ENCODE measurements at regions not wholly inside any gene's neighbourhood (a gene's known extent, or its start where the extent isn't known, plus 50 kb on each side); places are given as distances from the start of the nearest gene placed in this dataset.

DNA sequence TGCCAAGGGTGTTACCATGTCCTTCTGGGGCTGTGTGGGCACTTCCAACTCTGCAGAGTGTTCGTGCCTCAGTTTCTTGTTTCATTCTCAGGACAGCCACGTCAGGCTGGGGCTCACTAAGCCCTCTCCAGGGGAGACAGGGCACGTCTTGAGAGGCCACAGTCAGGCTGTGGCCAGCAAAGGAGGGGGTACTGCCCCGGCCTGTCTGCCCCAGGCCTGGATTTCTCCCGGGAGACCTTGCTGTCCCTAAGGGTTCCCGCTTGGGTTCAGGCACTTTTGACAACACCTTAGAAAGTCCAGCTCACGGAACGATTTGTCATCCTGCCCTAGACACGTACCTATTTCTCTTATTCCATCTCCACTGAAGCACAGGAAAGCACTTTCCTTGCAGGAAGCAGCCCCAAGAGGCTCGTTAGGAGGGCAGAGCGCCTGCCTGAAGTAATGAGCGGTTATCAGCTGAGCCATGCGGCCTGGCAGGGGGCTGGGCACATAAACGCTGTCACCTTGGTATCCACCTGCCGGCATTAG is 290.4 kb upstream of the RTL1 start:
- no peak for DNase-seq (ENCODE audit: low spot score)

DNA sequence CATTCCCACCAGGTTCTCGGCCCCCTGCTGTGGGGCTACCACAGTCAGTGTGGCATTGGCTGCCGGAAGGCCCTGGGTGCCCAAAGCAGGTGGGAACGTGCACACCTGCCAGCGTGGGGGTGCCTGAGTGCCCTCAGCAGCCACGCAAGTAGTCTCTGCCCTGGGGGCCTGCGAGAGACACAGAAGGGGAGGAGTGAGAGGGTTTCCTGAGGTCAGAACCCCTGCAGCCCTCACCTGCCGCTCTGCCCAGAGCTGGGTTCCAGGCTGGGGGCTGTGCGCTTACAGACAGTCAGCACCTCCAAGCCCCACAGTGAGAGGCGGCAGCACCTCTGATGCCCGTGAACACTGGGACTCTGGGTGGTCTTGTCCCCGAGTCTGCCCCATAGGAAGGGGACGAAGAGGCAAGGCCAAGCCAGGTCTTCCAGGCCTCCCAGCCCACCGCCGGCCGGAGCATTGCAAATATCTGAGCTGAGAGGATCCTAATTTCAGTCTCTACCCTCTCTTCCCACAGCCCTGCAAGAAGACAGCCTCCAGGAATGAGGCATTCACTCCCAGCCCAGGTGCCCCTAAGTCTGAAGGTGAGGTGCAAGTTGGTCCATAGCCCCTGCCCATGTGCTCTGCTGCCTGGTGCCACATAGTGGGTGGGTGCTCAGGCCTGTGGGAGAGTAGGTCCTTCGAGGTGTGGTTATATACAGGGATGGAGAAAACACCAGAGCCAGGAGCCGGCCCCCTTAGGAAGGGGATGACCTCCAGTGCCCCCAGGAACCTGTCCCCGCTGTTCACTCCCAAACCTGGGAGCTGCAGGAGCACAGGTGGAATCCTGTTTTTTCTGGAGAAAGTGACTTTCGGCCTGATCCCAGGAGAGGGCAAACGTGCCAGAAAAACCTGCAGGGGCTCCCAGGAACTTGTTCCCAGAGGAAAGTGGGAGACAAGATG is 291.1 kb upstream of the RTL1 start:
- DNase-seq (ENCODE audit: low spot score): no peak

DNA sequence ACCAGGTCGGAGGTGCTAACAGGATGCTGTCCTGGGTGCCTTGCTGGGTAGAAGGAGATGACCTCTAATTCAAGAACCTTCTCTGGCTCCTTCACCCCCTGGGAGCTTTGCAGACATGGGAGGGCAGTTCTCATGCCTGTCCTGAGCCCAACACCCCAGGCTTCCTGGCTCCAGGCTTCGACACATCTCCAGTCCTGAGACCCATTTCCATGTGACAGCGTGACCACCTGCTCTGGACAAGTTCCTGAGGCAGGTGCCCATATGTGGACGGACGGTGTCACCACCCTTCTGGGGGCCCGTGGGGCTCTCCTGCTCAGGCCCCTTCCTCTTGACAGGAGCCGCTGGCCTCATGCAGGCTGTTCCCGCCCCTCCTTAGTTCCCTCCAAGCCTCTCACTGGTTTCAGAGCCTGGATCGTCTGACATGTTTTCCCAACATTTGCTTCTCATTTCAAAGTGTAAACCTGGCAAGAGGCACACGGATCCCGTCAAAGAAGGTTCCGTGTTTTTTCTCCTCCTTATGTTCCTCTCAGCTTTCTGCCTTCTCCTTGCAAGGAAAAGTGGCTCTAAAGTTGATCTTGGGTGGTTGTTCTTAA is 291.9 kb upstream of the RTL1 start:
- no peak for DNase-seq (ENCODE audit: low spot score)

DNA sequence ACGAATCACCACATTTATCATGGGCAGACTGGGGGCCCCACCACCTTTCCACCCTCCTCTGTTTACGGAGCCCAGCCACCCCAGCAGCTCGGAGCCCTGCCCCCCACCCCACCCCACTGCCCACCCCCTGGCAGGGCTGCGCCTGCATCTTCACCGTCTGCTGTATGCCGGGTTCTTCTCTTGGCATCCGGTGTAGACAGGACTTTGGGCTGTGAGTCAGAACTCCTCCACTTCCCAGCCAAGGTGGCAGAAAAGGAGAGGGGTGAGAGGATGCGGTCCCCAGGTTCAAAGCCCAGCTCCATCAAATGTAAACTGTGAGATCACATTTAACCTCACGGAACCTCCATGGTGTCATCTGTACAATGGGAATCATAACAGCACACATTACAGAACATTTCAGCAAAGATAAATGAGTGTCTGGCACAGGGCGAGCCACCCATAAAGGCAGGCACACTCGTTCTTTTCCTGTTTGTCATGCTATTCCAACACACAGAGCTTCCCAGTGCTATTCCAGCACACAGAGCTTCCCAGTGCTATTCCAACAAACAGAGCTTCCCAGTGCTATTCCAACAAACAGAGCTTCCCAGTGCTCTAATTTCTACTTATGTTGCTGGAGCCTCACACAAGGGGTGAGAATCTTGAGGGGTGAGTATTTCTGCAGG is 292.7 kb upstream of the RTL1 start:
- no peak for DNase-seq (ENCODE audit: low spot score)

DNA sequence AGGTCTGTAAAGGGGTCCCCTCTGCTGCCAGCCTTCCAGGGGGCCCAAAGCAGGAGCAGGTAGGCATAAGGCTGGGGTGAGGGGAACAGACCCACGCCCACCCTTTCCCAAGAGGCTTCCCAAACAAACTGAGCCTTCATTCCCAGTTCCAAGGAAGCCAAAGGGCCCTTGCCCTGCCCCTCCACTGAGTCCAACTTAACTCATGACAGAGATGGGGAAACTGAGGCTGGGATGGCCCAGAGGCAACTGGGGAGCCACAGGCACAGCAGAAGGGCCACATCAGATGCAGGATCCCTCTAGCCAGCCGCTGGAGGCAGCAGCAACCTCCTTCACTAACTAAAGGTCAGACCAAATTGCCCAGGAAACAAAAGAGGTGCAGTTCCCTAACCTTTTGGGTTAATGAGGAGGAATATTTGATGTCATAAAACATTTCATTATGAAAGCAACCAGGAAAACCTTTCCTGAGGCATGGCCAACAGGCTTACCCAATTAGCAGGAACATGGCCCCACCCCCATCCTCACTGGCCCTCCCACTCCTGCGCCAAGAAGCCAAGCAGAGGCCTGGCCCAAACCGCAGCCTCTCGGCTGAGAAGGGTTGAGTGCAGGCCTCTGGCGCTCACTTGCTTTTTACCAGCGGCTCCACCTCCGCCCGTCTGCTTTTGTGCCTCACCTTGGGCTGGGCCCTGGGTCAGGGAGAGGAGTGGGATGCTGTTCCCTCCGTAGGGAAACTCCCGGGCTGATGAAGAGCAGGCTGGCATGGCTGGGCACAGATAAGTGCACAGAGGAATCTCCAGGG is 293.5 kb upstream of the RTL1 start:
- no peak for DNase-seq (ENCODE audit: low spot score)

DNA sequence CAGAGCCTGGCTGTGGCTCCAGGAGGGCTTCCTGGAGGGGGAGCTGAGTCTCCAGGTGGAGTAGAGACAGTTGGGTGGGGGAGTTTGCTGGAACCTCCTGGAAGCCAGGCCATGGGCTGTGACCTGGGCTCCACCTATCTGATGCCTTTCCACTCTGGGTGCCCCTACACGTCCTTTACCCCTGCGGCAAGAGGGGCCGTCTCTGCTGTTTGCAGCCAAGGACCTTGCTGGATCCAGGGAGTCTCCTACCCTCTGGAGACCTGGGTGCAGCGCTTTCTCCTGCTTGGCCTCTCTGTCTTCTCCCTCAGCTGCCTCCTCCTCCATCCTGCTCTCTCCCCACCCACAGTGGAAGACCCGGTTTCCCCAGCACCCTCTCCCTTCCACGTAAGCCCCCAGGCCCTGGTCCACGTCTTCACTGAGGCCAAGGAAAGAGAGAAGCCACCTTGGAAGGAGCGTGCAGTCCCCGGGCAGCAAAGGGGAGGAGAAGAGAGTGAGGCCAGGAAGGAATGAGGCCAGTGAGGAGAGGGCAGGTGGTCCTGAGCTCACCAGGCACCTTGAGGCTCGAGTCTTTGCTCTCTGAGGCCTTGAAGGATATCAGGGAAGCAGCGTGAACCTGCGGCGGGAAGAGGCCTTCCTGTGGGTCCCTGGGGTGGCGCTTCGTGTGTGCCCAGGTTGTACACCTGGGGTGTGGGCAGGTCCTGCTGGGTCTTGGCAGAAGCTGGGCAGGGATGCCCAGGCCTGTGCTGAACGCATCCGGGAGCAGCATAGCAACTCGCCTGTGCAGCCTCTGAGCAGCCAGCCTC is 294.3 kb upstream of the RTL1 start:
- DNase-seq (ENCODE audit: low spot score): no peak

DNA sequence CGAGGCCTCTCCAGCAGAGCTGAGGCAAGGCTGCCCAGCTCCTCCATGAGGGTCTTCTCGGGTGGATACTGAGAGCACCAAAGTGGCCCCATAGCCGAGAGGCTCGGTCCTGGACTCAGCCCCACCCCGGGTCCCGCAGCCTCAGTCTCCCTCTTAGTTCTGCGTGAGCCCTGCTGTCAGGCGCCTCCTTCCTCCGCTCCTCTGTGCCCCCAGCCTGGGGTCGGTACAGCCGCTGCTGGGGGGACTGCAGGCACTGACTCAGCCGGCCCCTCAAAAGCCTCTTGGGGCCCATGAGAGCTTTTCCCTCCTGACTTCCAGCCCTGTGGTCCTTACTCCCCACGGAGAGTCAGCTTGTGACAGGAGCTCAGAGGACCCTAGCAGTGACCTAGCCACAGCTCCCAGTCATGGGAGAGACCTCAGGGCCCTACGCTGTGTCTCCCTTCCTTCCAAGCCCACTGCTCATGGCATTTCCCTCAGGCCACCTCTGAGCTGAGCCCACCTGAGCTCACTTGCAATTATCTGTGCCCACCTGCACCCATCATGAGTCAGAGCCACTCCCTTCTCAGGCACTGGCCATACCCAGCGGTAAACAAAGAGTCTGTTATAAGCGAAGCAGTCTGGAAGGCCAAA is 295.0 kb upstream of the RTL1 start:
- no peak for DNase-seq (ENCODE audit: low spot score)

DNA sequence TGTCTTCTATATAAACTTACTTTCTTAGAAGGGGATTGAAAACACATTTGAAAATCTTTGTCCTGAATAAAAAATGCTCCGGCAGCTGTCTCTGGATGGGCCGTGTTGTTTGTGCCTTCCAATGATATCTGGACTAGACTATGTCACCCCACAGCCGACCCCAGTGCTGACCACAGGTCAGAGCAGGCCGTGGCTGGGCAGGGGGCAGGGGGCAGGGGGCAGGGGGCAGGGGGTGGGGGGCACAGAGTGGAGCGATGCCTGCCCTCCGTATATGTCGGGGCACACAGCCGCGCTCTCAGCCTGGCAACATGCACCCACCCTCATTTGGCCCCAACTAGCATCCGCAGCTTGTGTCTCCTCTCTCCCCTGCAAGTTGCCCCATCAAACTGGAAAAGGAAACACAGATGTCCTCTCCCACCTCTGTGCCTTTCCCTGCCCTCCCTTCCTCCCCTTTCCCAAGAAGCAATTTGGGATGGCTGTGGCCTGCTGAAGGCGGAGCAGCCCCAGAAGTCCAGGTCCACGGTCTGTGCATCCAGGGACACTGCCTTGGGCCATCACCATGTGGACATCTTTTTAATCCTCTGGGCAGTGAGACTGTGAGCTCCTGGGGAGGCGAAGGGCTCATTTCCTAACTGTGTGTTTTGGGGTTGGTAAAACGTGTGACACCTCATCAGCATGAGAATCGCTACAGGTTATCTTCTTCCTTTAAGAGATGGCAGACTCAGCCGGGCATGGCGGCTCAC is 295.7 kb upstream of the RTL1 start:
- no peak for DNase-seq (ENCODE audit: low spot score)

DNA sequence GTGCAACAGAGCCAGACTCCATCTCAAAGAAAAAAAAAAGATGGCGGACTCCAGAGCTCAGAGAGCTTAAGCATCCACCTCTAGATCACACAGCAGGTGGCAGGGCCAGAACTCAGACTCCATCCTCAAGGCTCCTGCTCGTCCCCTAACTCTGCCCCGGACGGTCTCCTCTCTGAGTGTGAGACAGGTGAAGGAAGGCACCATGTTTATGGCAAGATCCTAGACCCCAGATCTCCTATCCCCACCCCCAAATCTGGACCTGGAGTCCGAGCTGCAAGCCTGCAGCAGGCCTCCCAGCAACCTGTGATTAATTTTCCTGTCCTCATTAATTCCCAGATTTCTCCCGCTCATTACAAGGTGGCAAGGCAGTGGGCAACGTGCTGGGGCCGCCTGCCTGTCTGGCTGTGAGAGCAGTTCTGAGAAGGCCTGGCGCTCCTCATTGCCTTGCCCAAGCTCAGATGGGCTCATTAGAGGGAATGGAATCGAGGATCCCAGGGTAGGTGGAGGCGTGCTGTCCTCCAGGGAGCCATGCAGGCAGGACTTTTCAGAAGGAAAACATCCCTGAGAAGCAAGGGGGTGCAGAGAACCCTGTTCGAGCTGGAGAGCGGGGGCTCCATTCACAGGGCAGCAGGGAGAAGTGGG is 296.6 kb upstream of the RTL1 start:
- no peak for DNase-seq (ENCODE audit: low spot score)

DNA sequence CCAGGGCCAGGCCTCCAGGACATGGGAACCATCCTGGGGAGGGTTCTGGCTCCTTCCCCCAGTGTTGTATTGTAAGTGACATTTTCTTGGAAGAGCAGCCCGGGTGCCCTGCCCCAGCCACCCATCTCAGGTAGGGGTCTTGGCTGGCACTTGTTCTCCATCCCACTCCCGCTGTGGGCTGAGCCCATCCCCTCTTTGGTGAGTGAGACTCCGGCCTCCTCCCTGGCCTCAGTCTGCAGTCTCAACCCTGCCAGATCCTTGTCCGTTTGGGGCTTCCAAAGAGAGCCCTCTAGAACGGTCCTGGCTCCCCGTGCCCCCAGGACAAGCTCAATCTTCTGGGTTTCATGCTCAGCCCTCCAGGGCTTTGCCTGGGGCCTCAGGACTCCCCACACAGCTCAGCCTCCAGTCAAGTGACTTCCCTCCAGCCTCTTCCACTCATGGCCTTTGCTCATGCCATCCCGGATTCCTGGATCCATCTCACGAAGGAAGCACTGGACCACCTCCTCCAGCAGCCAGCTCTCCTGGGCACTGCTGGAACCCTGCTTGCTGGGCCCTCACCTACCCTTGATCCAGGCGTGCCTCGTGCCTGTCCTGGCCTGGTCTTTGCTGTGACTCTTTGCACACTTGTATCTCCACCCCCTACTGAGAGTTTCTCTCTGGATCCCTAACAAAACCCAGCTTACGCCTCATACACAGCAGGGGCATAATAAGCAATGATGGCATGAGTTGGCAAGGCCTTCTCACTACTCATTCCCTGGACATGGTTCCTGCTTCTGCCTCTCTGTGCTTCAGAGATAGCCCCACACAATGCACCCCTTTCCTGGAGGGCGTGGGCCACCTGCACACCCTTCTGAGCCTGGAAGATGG is 297.4 kb upstream of the RTL1 start:
- no peak for DNase-seq (ENCODE audit: low spot score)

DNA sequence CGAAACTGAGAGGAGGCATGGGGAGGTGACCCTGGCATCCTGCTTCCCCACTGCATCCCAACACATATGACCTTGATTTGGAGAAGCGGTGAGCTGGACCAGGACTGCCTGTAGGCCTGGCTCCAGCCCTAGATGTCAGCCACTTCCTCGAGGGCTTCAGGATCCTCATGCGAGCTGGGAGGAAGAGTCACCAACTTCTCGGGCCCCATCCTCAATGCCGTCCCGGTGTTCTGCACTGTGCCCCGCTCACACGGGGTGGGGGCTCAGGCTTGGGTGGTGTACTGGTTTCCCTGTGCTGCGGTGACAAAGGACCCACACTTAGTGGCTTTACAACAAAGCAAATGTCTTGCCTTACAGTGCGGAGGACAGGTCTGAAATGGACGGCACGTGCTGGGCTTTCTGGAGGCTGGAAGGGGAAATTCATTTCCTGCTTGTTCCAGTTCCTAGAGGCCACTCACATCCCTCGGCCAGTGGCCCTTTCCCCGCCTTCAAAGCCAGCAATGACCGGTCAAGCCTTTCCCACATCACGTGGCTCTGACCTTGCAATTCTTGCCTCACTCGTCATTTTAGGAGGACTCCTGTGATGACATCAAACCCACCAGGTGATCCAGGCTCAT is 298.1 kb upstream of the RTL1 start:
- DNase-seq (ENCODE audit: low spot score): no peak

DNA sequence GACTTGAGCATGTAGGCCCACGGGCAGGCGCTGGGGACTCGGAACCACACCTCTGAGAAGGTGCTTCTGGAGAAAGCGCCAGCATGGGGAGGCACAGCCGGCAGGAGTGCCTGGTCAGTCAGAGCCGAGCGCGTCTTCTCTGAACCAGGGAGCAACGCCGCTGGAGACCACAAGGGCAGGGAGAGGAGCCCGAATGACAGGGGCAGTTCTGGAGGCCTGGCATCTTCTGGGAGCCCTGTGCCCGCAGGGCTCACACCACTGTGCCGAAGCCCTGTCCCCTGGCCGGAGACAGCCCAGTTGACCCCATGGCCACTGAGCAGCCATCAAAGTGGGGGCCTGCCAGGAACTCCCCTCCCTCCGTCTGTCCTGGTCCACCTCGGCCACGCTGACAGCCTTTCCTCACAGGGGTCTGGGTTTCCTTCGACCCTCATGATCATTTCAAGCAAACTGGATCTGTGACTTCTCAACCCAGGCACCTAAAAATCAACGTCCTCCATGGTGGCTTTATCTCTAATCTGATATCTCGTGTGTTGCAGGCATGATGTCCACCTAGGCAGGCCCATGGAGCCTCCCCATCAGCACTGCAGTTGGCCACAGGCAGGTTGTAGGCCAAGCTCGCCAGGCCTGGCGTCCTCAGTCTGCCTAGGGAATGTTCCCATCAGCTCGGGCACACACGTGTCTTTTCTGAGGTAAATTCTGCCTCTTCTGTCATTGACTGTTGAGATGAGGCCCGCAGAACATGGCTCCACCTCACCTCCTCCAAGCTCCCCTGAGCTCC is 299.3 kb upstream of the RTL1 start:
- DNase-seq (ENCODE audit: low spot score): no peak

DNA sequence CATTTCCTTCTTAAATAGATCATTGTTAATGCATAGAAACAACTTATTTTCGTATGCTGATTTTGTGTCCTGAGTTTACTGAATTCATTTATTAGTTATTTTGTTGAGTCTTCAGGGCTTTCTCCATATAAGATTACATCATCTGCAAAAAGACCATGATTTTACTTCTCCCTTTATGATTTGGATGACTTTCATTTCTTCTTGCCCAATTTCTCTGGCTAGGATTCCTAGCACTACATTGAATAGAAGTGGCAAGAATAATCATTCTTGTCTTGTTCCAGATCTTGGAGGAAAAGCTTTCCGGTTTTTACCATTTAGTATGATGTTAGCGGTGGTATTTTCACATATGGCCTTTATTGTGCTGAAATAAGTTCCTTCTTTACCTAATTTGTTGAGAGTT is 303.0 kb upstream of the RTL1 start:
- no peak for DNase-seq (ENCODE audit: low spot score)

DNA sequence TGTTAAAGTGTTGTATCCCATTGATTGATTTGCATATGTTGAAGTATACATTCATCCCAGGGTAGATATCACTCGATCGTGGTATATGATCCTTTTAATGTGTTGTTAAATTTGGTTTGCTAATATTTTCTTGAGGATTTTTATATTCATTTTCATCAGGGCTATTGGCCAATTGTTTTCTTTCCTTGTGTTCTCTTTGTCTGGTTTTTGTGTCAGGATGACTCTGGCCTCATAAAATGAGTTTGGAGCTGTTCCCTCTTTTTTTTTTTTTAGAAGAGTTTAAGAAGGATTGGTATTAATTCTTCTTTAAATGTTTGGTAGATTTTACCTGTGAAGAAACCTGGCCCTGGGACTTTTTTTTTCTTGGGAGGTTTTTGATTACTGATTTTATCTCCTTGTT is 303.5 kb upstream of the RTL1 start:
- DNase-seq (ENCODE audit: low spot score): no peak

DNA sequence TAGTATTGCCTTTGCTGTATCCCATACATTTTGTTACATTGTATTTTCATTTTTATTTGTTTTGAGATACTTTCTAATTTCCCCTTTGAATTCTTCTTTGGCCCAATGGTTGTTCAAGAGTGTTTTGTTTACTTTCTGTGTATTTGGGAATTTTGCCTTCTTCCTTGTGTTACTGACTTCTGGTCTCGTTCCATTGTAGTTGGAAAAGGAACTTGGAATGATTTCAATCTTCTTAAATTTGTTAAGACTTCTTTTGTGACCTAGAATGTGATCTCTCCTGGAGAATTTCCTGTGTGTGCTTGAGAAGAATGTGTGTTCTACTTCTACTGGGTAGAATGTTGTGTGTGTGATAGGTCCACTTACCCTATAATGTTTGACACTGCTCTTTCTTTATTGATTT is 304.4 kb upstream of the RTL1 start:
- DNase-seq (ENCODE audit: low spot score): no peak

DNA sequence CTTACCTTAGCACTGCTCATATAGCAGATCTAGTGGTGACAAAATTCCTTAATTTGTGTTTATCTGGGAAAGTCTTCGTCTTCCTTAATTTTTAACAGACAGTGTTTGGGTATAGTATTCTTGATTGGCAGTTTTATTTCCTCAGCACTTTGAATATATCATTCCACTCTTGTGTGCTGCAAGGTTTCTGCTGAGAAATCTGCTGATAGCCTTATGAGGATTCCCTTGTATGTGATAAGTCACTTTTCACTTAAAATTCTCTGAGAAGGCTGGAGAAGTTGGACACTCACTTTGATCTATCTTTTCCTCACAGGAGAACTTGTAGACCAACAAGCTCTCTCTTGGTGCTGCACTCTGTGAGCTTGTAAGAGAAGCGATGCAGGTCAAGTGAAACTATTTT is 306.1 kb upstream of the RTL1 start:
- DNase-seq (ENCODE audit: low spot score): no peak

DNA sequence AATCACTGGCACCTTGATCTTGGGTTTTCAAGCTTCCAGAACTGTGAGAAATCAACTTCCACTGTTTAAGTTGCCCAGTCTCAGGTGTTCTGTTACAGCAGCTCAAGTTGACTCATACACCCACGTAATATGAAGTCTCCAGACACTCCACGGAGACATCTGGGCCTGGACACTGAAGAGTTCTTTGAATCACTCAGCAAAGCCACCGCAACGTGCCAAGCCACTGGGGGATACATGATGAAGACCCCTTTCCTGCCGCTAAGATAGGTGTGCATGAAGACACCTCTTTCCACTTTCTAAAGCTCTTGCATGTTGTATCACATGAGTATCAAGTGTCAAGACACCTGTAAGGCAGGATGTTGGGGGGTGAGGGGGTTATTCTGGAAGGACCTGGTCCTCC is 311.7 kb upstream of the RTL1 start:
- no peak for DNase-seq (ENCODE audit: low spot score)

Measured in H4 (cell line).